ENCODE measurements at regions not wholly inside any gene's neighbourhood (a gene's known extent, or its start where the extent isn't known, plus 50 kb on each side); places are given as distances from the start of the nearest gene placed in this dataset.
"Not testable (repeated sequence)": the region's sequence is repeated elsewhere in the genome, so short reads cannot be mapped to it uniquely, and the experiment has no call there.

DNA sequence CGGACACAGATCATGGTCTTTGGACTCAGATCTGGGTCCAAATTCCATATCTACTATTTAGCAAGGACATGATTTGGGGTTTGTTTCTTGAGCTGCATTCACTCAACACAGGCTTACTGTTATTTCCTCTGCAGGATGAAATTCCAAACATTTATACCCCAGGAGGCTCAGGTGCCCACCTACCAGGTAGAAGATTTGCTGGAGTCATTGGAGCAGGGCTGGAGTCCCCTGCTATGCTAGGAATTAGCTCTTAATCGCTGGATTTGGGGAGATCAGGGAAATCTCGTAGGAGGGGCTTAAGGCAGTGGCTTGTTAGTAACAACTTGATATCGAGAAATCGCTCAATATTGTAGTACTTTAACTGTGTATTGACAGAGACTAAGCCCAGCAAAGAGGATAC lies 193.0 kb downstream of the IL20RB start:
- no peaks in the 10 kb centered on the region for H3K36me3 Mint-ChIP-seq (ENCODE audit: low read depth)
- H3K27me3 Mint-ChIP-seq (ENCODE audit: low read depth, poor library complexity) = no peaks in the 10 kb centered on the region
- no peaks in the 10 kb centered on the region for H3K9me3 Mint-ChIP-seq
- TF ChIP-seq, protein P1, sequence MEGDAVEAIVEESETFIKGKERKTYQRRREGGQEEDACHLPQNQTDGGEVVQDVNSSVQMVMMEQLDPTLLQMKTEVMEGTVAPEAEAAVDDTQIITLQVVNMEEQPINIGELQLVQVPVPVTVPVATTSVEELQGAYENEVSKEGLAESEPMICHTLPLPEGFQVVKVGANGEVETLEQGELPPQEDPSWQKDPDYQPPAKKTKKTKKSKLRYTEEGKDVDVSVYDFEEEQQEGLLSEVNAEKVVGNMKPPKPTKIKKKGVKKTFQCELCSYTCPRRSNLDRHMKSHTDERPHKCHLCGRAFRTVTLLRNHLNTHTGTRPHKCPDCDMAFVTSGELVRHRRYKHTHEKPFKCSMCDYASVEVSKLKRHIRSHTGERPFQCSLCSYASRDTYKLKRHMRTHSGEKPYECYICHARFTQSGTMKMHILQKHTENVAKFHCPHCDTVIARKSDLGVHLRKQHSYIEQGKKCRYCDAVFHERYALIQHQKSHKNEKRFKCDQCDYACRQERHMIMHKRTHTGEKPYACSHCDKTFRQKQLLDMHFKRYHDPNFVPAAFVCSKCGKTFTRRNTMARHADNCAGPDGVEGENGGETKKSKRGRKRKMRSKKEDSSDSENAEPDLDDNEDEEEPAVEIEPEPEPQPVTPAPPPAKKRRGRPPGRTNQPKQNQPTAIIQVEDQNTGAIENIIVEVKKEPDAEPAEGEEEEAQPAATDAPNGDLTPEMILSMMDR (IDR thresholded peaks at IDR 0.05) = no peak
- no peak overlapping the region for H3K4me3 Mint-ChIP-seq
- peaks cover 14% of the 10 kb centered on the region for H3K4me1 Mint-ChIP-seq
- H3K27ac Mint-ChIP-seq = no peak overlapping the region
- DNase-seq = no peak

DNA sequence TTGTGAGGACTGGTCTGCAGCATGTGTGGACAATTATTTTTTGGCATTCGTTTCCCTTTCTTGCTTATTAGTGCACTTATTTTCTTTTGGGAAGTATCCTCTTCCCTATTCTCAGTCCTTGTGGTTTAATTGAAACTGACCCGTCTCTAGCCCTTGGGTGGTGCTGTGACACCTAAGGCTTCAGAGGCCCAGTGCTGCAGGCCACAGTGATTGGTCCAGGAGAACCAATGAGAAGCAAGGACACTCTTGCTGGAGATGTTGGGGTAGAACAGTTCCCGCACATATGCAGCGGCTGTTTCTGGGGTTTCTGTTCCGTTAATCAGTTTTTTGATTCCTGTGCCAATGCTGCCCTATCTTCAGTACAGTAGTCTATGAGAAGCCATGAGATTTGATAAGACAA lies 195.3 kb downstream of the IL20RB start:
- not testable (repeated sequence) for H3K27me3 Mint-ChIP-seq (ENCODE audit: low read depth, poor library complexity); H3K4me3 Mint-ChIP-seq; H3K27ac Mint-ChIP-seq; H3K9me3 Mint-ChIP-seq; DNase-seq; H3K36me3 Mint-ChIP-seq (ENCODE audit: low read depth)
- H3K4me1 Mint-ChIP-seq = peaks cover 29% of the 10 kb centered on the region

DNA sequence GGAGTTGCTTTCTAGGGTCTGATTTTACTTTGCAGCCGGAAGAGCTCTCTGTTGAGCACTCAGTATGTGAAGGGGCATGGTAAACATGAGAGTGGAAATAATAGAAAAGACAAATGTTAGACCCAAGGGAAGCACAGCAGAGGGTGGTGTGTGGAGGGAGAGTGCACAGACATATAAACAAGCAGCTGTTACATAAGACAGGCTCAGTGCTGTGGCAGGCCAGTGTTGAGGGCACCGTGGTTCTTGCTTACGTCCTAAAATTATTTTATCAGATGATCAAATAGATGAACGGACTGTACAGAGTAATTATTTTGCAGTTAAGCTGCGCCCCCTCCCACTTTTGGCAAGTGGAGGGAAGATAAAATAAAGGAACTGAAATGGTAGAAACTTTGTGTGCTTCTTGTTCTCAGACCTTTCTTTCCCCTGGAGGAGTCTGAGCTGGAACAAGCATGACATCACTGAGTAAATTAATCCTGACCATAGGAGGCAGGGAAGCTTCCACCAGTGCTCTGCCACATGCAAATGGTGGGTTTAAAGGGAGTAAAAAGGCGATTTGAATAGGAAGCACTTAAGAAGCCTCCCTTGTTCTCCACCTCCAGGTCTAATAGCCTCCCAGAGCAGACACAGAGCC lies 205.6 kb downstream of the IL20RB start:
- Mint-ChIP-seq H3K27me3 (ENCODE audit: low read depth, poor library complexity) (no peaks in the 10 kb centered on the region), H3K4me1 (peaks cover 63% of the 10 kb centered on the region), H3K9me3 (peaks cover 3% of the 10 kb centered on the region), H3K27ac (peak overlapping the region; percentile 96), H3K36me3 (ENCODE audit: low read depth) (no peaks in the 10 kb centered on the region), H3K4me3 (peak overlapping the region; percentile 52)
- TF ChIP-seq, protein P1 (IDR thresholded peaks at IDR 0.05) = no peak
- DNase-seq = peak; percentile 12

DNA sequence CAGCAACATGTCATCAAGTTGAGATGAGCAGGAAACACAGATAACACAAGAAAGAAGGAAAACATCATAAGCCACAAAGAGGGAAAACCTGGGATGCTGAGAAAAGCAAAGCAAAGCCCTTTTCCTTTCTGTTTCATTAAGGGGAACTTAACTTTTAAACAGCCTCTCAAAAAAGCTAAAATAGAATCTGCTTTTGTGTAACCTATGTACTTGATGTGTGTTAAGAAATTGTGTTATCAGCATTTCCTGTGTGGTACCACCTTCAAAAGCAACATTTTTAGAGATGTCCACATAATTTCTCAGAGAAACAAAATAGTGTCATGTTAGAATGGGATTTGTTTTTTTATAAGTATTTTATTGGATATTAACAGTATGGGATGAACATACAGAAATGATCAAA lies 206.2 kb downstream of the IL20RB start:
- peaks cover 63% of the 10 kb centered on the region for H3K4me1 Mint-ChIP-seq
- H3K27me3 Mint-ChIP-seq (ENCODE audit: low read depth, poor library complexity) = no peaks in the 10 kb centered on the region
- H3K4me3 Mint-ChIP-seq = peak overlapping the region; percentile 52
- peaks cover 3% of the 10 kb centered on the region for H3K9me3 Mint-ChIP-seq
- TF ChIP-seq, protein P1 (IDR thresholded peaks at IDR 0.05) = no peak
- DNase-seq = no peak
- peak overlapping the region; percentile 96 for H3K27ac Mint-ChIP-seq
- H3K36me3 Mint-ChIP-seq (ENCODE audit: low read depth) = no peaks in the 10 kb centered on the region

DNA sequence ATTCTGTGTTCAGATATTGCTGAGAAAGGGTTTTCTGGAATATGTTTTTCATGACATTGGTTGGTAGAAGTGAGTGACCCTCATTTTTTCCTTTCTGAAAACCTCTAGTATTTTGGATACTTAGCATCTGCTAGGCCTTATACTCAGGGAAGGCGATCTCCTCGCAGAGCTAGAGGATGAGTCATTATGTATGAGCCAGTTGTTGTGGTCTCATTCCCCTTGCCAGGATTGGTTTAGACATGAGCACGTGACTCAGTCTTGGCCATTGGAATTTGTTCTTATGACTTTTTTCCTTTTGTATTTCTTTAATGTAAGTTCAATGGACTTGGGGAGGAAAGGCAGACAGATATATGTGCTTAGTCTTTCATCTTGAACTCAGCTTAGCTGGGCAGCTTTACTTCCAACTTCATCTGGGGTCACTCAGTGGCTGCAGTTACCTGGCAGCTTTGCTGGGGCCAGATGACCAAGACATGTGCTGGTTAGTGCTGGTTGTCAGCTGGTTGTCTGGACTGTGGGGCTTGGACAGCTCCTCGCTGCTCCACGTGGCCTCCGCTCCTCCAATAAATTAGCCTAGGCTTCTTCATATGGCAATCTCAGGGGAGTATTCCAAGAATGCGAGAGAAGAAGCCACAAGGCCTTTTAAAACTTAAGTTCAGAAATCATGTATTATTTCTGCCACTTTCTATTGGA lies 207.5 kb downstream of the IL20RB start:
- TF ChIP-seq, protein P1 (IDR thresholded peaks at IDR 0.05) = no peak
- Mint-ChIP-seq H3K4me1 (peaks cover 53% of the 10 kb centered on the region), H3K36me3 (ENCODE audit: low read depth) (no peaks in the 10 kb centered on the region), H3K27ac (no peak overlapping the region), H3K9me3 (peaks cover 11% of the 10 kb centered on the region), H3K27me3 (ENCODE audit: low read depth, poor library complexity) (no peaks in the 10 kb centered on the region), H3K4me3 (no peak overlapping the region)
- no peak for DNase-seq

DNA sequence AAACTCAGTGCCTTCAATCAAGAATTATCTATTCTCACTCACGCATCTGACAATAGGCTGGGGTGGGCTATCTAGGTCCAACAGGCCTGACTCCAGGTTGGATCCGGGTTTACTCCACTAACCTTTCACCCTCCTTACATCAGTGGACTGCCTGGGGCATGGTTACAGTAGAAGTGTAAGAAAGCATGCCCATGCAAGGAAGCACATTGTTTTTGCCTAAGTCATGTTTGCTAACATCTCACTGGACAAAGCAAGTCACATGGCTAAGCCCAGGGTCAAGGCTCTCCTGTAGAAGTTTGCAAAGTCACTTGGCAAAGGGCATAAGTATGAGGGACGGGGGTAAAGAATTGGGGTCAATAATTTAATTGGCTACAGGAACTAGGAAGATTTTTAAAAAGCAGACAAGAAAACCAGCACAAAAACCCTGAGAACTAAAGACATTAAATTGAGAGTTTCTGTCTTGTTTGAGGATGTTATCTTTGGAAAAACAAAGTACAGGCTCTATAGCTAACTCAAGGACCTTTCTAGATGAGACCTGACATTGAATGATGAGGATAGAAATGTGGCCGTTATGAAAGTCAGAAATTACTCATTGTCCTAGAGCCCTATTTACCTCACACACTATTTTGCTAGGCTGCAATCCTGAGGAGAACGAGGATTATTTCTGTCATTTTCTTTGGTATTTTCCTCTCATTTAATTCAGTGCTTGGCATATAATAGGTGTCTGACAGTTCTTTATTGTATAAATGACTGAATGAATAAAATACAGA lies 214.2 kb downstream of the IL20RB start:
- no peak for DNase-seq
- no peaks in the 10 kb centered on the region for H3K27me3 Mint-ChIP-seq (ENCODE audit: low read depth, poor library complexity)
- H3K4me1 Mint-ChIP-seq = peaks cover 4% of the 10 kb centered on the region
- no peak overlapping the region for H3K4me3 Mint-ChIP-seq
- peaks cover 15% of the 10 kb centered on the region for H3K9me3 Mint-ChIP-seq
- no peak overlapping the region for H3K27ac Mint-ChIP-seq
- TF ChIP-seq, protein P1 (IDR thresholded peaks at IDR 0.05) = no peak
- H3K36me3 Mint-ChIP-seq (ENCODE audit: low read depth) = no peaks in the 10 kb centered on the region
